ENCODE measurements at regions not wholly inside any gene's neighbourhood (a gene's known extent, or its start where the extent isn't known, plus 50 kb on each side); places are given as distances from the start of the nearest gene placed in this dataset.

DNA sequence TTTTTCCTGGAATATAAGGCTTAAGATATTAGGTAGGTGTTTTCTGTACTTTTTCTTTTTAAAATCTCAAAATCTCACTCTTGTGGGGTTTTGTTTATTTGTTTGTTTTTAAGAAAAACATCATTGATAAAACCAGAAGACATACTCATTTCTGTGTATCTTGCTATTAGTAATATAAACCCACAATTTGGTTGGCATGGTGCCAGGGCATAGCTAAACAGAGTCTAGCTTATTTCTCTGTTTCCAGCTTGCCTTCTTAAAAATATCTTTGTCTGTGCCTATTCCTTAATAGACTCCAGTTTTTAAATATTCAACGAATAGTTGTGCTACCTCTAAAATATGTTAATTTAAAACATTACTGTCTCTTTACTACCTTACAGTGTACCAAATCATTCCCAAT, 1121.9 kb upstream of the PCDH20 start:
- Histone ChIP-seq H3K4me1 (ENCODE audit: control insufficient read depth, low read length) (no peaks in the 10 kb centered on the region), H3K9me3 (ENCODE audit: control insufficient read depth, insufficient read depth, low read length) (no peaks in the 10 kb centered on the region)
- TF ChIP-seq EZH2phosphoT487 (IDR thresholded peaks at IDR 0.05; ENCODE audit: borderline replicate concordance, low read length): no peak
- TF ChIP-seq, protein P1, sequence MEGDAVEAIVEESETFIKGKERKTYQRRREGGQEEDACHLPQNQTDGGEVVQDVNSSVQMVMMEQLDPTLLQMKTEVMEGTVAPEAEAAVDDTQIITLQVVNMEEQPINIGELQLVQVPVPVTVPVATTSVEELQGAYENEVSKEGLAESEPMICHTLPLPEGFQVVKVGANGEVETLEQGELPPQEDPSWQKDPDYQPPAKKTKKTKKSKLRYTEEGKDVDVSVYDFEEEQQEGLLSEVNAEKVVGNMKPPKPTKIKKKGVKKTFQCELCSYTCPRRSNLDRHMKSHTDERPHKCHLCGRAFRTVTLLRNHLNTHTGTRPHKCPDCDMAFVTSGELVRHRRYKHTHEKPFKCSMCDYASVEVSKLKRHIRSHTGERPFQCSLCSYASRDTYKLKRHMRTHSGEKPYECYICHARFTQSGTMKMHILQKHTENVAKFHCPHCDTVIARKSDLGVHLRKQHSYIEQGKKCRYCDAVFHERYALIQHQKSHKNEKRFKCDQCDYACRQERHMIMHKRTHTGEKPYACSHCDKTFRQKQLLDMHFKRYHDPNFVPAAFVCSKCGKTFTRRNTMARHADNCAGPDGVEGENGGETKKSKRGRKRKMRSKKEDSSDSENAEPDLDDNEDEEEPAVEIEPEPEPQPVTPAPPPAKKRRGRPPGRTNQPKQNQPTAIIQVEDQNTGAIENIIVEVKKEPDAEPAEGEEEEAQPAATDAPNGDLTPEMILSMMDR (IDR thresholded peaks at IDR 0.05; ENCODE audit: low read depth, low read length, poor library complexity, severe bottlenecking): no peak

DNA sequence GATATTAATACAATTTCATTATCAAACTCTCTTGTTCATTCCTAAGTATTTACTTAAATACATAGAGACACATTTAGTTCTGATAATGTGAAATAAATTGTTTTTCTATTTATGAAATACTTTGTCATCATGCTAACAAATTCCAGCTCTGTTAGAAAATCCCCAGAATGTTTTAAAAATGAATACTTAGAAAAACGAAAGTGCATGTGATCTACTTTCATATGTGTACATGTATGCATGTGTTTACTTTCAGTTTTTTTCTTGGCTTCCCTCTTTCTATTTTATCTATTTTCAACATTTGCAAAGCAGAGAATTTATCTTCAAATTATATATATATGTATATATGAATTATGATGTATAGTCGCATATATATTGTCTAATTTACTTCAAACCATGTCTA, 1110.0 kb upstream of the PCDH20 start:
- Histone ChIP-seq H4K20me1 (ENCODE audit: control insufficient read depth, insufficient read depth, low read depth, low read length) (no peaks in the 10 kb centered on the region), H3F3A (ENCODE audit: control insufficient read depth, insufficient read depth) (no peaks in the 10 kb centered on the region), H3K36me3 (ENCODE audit: control insufficient read depth, low read length) (no peaks in the 10 kb centered on the region), H3K27ac (ENCODE audit: low read depth, low read length) (no peak overlapping the region), H3K79me2 (ENCODE audit: control insufficient read depth, low read length) (no peaks in the 10 kb centered on the region), H3K27me3 (ENCODE audit: control insufficient read depth, low read length) (no peaks in the 10 kb centered on the region), H3K9me2 (replicated peaks; ENCODE audit: control insufficient read depth, low read length) (no peaks in the 10 kb centered on the region), H3K4me1 (ENCODE audit: control insufficient read depth, low read length) (no peaks in the 10 kb centered on the region), H3K9me3 (ENCODE audit: control insufficient read depth, insufficient read depth, low read length) (no peaks in the 10 kb centered on the region), H3K4me3 (ENCODE audit: low read length) (no peak overlapping the region), H3K4me2 (ENCODE audit: low read length) (no peak overlapping the region)
- TF ChIP-seq, protein P1 (IDR thresholded peaks at IDR 0.05; ENCODE audit: low read depth, low read length, poor library complexity, severe bottlenecking): no peak
- TF ChIP-seq EZH2phosphoT487 (IDR thresholded peaks at IDR 0.05; ENCODE audit: borderline replicate concordance, low read length): no peak

More for the DNA sequence above, 1121.9 kb upstream of the PCDH20 start:
- H3K79me2 ChIP-seq (ENCODE audit: control insufficient read depth, low read length): no peaks in the 10 kb centered on the region
- H3K27ac ChIP-seq (ENCODE audit: low read depth, low read length): no peak overlapping the region
- no peaks in the 10 kb centered on the region for H3K36me3 ChIP-seq (ENCODE audit: control insufficient read depth, low read length)
- H3K9me2 ChIP-seq (replicated peaks; ENCODE audit: control insufficient read depth, low read length): no peaks in the 10 kb centered on the region
- no peak overlapping the region for H3K4me3 ChIP-seq (ENCODE audit: low read length)
- no peak overlapping the region for H3K4me2 ChIP-seq (ENCODE audit: low read length)
- no peaks in the 10 kb centered on the region for H4K20me1 ChIP-seq (ENCODE audit: control insufficient read depth, insufficient read depth, low read depth, low read length)
- no peaks in the 10 kb centered on the region for H3K27me3 ChIP-seq (ENCODE audit: control insufficient read depth, low read length)
- H3F3A ChIP-seq (ENCODE audit: control insufficient read depth, insufficient read depth): no peaks in the 10 kb centered on the region

DNA sequence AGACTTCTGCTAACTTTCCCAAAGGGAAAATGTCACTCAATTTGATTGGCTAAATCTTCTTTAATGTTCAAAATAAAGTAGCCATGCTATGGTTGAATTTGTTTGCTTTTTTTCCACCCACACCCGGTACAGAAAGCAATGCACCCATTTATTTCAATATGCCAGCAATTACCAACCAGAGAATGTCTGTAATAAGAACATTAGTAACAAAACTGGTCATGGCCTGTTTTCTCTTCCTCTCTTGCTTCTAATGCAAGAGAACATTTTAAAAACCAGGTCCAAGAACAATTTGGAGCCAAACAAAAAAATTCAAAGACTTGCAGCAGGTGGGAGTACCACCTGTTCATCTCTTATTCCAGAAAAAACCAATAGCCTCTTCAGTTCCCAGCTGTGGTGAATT, 1108.8 kb upstream of the PCDH20 start:
- Histone ChIP-seq H3K4me3 (ENCODE audit: low read length) (no peak overlapping the region), H3K79me2 (ENCODE audit: control insufficient read depth, low read length) (no peaks in the 10 kb centered on the region), H3K4me1 (ENCODE audit: control insufficient read depth, low read length) (no peaks in the 10 kb centered on the region), H3K27ac (ENCODE audit: low read depth, low read length) (no peak overlapping the region), H4K20me1 (ENCODE audit: control insufficient read depth, insufficient read depth, low read depth, low read length) (no peaks in the 10 kb centered on the region), H3K4me2 (ENCODE audit: low read length) (no peak overlapping the region), H3K27me3 (ENCODE audit: control insufficient read depth, low read length) (no peaks in the 10 kb centered on the region), H3K36me3 (ENCODE audit: control insufficient read depth, low read length) (no peaks in the 10 kb centered on the region), H3F3A (ENCODE audit: control insufficient read depth, insufficient read depth) (no peaks in the 10 kb centered on the region), H3K9me3 (ENCODE audit: control insufficient read depth, insufficient read depth, low read length) (no peaks in the 10 kb centered on the region), H3K9me2 (replicated peaks; ENCODE audit: control insufficient read depth, low read length) (no peaks in the 10 kb centered on the region)
- no peak for TF ChIP-seq EZH2phosphoT487 (IDR thresholded peaks at IDR 0.05; ENCODE audit: borderline replicate concordance, low read length)
- TF ChIP-seq, protein P1 (IDR thresholded peaks at IDR 0.05; ENCODE audit: low read depth, low read length, poor library complexity, severe bottlenecking): no peak

- no peaks in the 10 kb centered on the region for H3K79me2 ChIP-seq (ENCODE audit: control insufficient read depth, low read length)
- H3K36me3 ChIP-seq (ENCODE audit: control insufficient read depth, low read length): no peaks in the 10 kb centered on the region
- no peak overlapping the region for H3K4me3 ChIP-seq (ENCODE audit: low read length)
- no peaks in the 10 kb centered on the region for H3K27me3 ChIP-seq (ENCODE audit: control insufficient read depth, low read length)
- H3K9me3 ChIP-seq (ENCODE audit: control insufficient read depth, insufficient read depth, low read length): no peaks in the 10 kb centered on the region
- no peaks in the 10 kb centered on the region for H3F3A ChIP-seq (ENCODE audit: control insufficient read depth, insufficient read depth)
- no peaks in the 10 kb centered on the region for H3K9me2 ChIP-seq (replicated peaks; ENCODE audit: control insufficient read depth, low read length)
- no peak overlapping the region for H3K4me2 ChIP-seq (ENCODE audit: low read length)
- no peak for TF ChIP-seq EZH2phosphoT487 (IDR thresholded peaks at IDR 0.05; ENCODE audit: borderline replicate concordance, low read length)
- TF ChIP-seq, protein P1 (IDR thresholded peaks at IDR 0.05; ENCODE audit: low read depth, low read length, poor library complexity, severe bottlenecking): no peak
- no peak overlapping the region for H3K27ac ChIP-seq (ENCODE audit: low read depth, low read length)
- no peaks in the 10 kb centered on the region for H3K4me1 ChIP-seq (ENCODE audit: control insufficient read depth, low read length)
- H4K20me1 ChIP-seq (ENCODE audit: control insufficient read depth, insufficient read depth, low read depth, low read length): no peaks in the 10 kb centered on the region
These were observed 1108.4 kb upstream of the PCDH20 start for GRCh38 chr13:62524061-62524460.
